Breast epithelium (tissue), 4 donors: ENCODE measurements at regions not wholly inside any gene's neighbourhood (a gene's known extent, or its start where the extent isn't known, plus 50 kb on each side); places are given as distances from the start of the nearest gene placed in this dataset.

ENCODE experiments used
- DNase-seq, 2 donors: peaks; one replicate each; pipeline ENCODE4 v3.0.0-alpha.2; 2019; ENCODE audit warnings: low spot score in 2 of 2
- H3K27ac ChIP-seq, 2 donors: fragments of 200-600 bp; sonication (generic) in 1 of 2; one replicate each; pipeline ENCODE4 v1.5.1; 2016 to 2019; ENCODE audit warnings: mild to moderate bottlenecking in 1 of 2
- H3K27me3 ChIP-seq, 2 donors: fragments of 200-600 bp; sonication (generic) in 1 of 2; one replicate each; pipeline versions ENCODE4 v1.5.1 to v1.6.0; 2017 to 2019; ENCODE audit warnings: control low read depth in 1 of 2, mild to moderate bottlenecking in 1 of 2
- H3K36me3 ChIP-seq: fragments of 200-600 bp; one replicate; pipeline ENCODE4 v1.5.1; 2019
- H3K4me1 ChIP-seq, 2 donors: fragments of 200-600 bp; sonication (generic); one replicate each; pipeline ENCODE4 v1.5.1; 2016 to 2019; ENCODE audit warnings: control low read depth in 1 of 2
- H3K4me3 ChIP-seq, 3 donors: fragments of 200-600 bp; sonication (generic); 1 replicate in 2 of 3; 2 replicates in 1 of 3; pipeline ENCODE4 v1.5.1; 2016 to 2019; ENCODE audit warnings: mild to moderate bottlenecking in 3 of 3, moderate library complexity in 2 of 3
- H3K9me3 ChIP-seq, 2 donors: fragments of 200-600 bp; sonication (generic) in 1 of 2; one replicate each; pipeline ENCODE4 v1.5.1; 2016 to 2019; ENCODE audit warnings: control low read depth in 1 of 2
- CTCF ChIP-seq, 3 donors: fragments of 450-650 bp; IDR thresholded peaks; one replicate each; pipeline ENCODE4 v1.5.1; 2016 to 2017; ENCODE audit warnings: antibody characterized with exemption in 3 of 3, mild to moderate bottlenecking in 3 of 3, moderate library complexity in 3 of 3
- POLR2A ChIP-seq: fragments of 450-650 bp; IDR thresholded peaks from one replicate; pipeline ENCODE4 v1.6.1; 2016; ENCODE audit warnings: antibody characterized with exemption, mild to moderate bottlenecking, moderate library complexity
- POLR2AphosphoS5 ChIP-seq, 3 donors: sonication (generic); formaldehyde crosslinking; IDR thresholded peaks; one replicate each; pipeline ENCODE4 v1.6.1; 2017; ENCODE audit warnings: antibody characterized with exemption in 3 of 3
- intact Hi-C: fragments of 100-400 bp; cut with DNase I; formaldehyde crosslinking; loops from one replicate; pipeline ENCODE4 v1.15.1; 2023; ENCODE audit warnings: low total_unique reads

- no peaks in the 10 kb centered on the region for H3K9me3 ChIP-seq
- no peak overlapping the region for H3K4me3 ChIP-seq
- DNase-seq, result no peak
- H3K36me3 ChIP-seq, result no peaks in the 10 kb centered on the region
- no peak overlapping the region for H3K27ac ChIP-seq
- intact Hi-C loops, result no loop called here
- H3K27me3 ChIP-seq, result no peaks in the 10 kb centered on the region
- TF ChIP-seq POLR2A (no peak), POLR2AphosphoS5 (IDR thresholded peaks at IDR 0.05) (no peak), CTCF (IDR thresholded peaks at IDR 0.05) (no peak)
- H3K4me1 ChIP-seq, result no peaks in the 10 kb centered on the region
Measured at GRCh38 chr18:54714851-54715250, 113.4 kb upstream of the RAB27B start.

DNA sequence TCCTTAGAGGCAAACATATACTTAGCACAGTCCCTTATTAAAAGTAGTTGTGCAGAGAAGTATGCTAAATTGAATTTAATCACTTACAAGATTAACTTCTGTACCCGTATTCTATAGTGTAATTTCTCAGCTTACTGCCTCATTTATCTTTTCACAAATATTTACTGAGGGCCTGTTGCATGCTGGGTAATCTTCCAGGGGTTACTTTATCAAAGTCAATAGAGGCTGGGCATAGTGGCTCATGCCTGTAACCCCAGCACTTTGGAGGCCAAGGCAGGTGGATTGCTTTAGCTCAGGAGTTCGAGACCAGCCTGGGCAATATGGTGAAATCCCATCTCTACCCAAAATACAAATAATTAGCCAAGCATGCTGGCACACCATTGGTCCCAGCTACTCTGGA, 111.7 kb upstream of the RAB27B start:
- intact Hi-C loops, result no loop called here
- Histone ChIP-seq H3K36me3 (no peaks in the 10 kb centered on the region), H3K27ac (no peak overlapping the region), H3K27me3 (no peaks in the 10 kb centered on the region), H3K9me3 (no peaks in the 10 kb centered on the region), H3K4me1 (no peaks in the 10 kb centered on the region), H3K4me3 (no peak overlapping the region)
- TF ChIP-seq POLR2A (no peak), CTCF (IDR thresholded peaks at IDR 0.05) (no peak), POLR2AphosphoS5 (IDR thresholded peaks at IDR 0.05) (no peak)
- DNase-seq, result no peak

GRCh38 chr18:54717673-54718407, 110.4 kb upstream of the RAB27B start:
- Histone ChIP-seq H3K27me3 (no peaks in the 10 kb centered on the region), H3K9me3 (no peaks in the 10 kb centered on the region), H3K4me1 (no peaks in the 10 kb centered on the region), H3K4me3 (no peak overlapping the region), H3K36me3 (no peaks in the 10 kb centered on the region), H3K27ac (no peak overlapping the region)
- no peak for TF ChIP-seq CTCF (IDR thresholded peaks at IDR 0.05)
- TF ChIP-seq POLR2A, result no peak
- TF ChIP-seq POLR2AphosphoS5 (IDR thresholded peaks at IDR 0.05), result no peak
- intact Hi-C loops, result no loop called here
- DNase-seq, result no peak

GRCh38 chr18:54718408-54718773, 109.9 kb upstream of the RAB27B start:
- Histone ChIP-seq H3K27ac (no peak overlapping the region), H3K9me3 (no peaks in the 10 kb centered on the region), H3K4me3 (no peak overlapping the region), H3K4me1 (no peaks in the 10 kb centered on the region), H3K27me3 (no peaks in the 10 kb centered on the region), H3K36me3 (no peaks in the 10 kb centered on the region)
- intact Hi-C loops, result no loop called here
- no peak for TF ChIP-seq POLR2AphosphoS5 (IDR thresholded peaks at IDR 0.05)
- no peak for DNase-seq

DNA sequence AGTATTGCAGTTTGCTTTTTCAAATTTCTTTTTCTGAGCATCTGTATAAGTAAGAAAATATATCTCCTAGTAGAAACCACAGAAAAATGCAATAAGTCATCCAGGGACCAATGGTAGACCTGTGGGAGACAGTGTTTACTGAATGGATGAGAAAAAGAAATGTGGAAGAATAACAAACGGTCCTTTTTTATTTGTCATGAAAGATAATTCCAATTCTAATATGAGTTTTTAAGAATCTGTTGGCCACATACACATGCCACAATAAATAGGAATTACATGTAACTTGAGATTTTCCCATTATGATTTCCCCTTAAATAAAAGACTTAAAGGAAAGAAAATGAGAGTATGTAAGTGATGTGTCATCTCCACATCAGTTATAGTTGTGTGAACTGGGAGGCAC, 107.7 kb upstream of the RAB27B start:
- Histone ChIP-seq H3K9me3 (no peaks in the 10 kb centered on the region), H3K27me3 (no peaks in the 10 kb centered on the region), H3K36me3 (no peaks in the 10 kb centered on the region), H3K4me3 (no peak overlapping the region), H3K27ac (no peak overlapping the region), H3K4me1 (no peaks in the 10 kb centered on the region)
- no peak for DNase-seq
- TF ChIP-seq POLR2AphosphoS5 (IDR thresholded peaks at IDR 0.05), result no peak
- intact Hi-C loops, result no loop called here

GRCh38 chr18:54726143-54726542, 102.1 kb upstream of the RAB27B start:
- H3K9me3 ChIP-seq, result no peaks in the 10 kb centered on the region
- H3K4me3 ChIP-seq, result no peak overlapping the region
- H3K27ac ChIP-seq, result no peak overlapping the region
- H3K36me3 ChIP-seq, result no peaks in the 10 kb centered on the region
- TF ChIP-seq POLR2AphosphoS5 (IDR thresholded peaks at IDR 0.05) (no peak), POLR2A (no peak), CTCF (IDR thresholded peaks at IDR 0.05) (no peak)
- DNase-seq, result no peak
- H3K4me1 ChIP-seq, result no peaks in the 10 kb centered on the region
- no peaks in the 10 kb centered on the region for H3K27me3 ChIP-seq
- intact Hi-C loops, result no loop called here
